Nephron (organoid): ENCODE measurements at regions not wholly inside any gene's neighbourhood (a gene's known extent, or its start where the extent isn't known, plus 50 kb on each side); places are given as distances from the start of the nearest gene placed in this dataset.

Experiments
- H3K27ac Mint-ChIP-seq, 3 experiments: 2 replicates each; pipeline ENCODE4 v1.8.0; 2020; ENCODE audit warnings: mixed read lengths in 3 of 3, mild to moderate bottlenecking in 2 of 3, moderate library complexity in 1 of 3
- H3K27me3 Mint-ChIP-seq: 2 replicates; pipeline ENCODE4 v1.8.0; 2021; ENCODE audit warnings: low read depth, mild to moderate bottlenecking, moderate library complexity, mixed read lengths
- H3K36me3 Mint-ChIP-seq: 2 replicates; pipeline ENCODE4 v1.8.0; 2020; ENCODE audit warnings: low read depth, mixed read lengths
- H3K4me1 Mint-ChIP-seq: 2 replicates; pipeline ENCODE4 v1.8.0; 2020; ENCODE audit warnings: mixed read lengths
- H3K4me3 Mint-ChIP-seq, 3 experiments: 2 replicates each; pipeline ENCODE4 v1.8.0; 2020; ENCODE audit warnings: mild to moderate bottlenecking in 3 of 3, mixed read lengths in 3 of 3, moderate library complexity in 2 of 3
- H3K9me3 Mint-ChIP-seq: 2 replicates; pipeline ENCODE4 v1.8.0; 2020; ENCODE audit warnings: mixed read lengths
- CTCF ChIP-seq, 3 experiments: fragments of 200-600 bp; sonication (generic); IDR thresholded peaks; one replicate each; pipeline ENCODE4 v1.5.0; 2021; ENCODE audit warnings: antibody characterized with exemption in 3 of 3; ENCODE audit not compliant: unreplicated experiment in 3 of 3

DNA sequence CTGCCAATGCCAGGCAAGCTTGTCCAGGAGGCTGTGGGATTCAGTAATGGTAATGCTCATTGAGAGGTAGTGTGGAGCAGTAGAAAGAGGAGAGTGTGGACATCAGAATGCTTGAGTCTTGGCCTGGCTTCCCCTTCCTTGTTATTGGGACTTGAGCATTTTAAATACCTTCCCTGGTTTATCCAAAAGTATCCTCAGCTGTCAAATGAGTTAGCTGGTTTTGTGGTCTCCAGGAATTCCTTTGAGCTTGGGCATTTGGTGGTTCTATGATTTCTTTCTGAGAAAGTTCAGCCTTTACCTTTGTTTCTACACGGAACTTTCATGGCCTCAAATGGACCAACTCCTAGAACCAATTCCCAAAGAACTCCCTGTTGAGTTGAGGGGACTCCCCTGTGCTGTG lies 264.3 kb downstream of the PTEN start:
- Mint-ChIP-seq H3K4me3 (no peak overlapping the region), H3K27me3 (no peaks in the 10 kb centered on the region), H3K27ac (no peak overlapping the region), H3K9me3 (peaks cover 2% of the 10 kb centered on the region), H3K36me3 (no peaks in the 10 kb centered on the region), H3K4me1 (peaks cover 7% of the 10 kb centered on the region)
- no peak for TF ChIP-seq CTCF (IDR thresholded peaks at IDR 0.05; ENCODE audit: unreplicated experiment in 3 of 3)

DNA sequence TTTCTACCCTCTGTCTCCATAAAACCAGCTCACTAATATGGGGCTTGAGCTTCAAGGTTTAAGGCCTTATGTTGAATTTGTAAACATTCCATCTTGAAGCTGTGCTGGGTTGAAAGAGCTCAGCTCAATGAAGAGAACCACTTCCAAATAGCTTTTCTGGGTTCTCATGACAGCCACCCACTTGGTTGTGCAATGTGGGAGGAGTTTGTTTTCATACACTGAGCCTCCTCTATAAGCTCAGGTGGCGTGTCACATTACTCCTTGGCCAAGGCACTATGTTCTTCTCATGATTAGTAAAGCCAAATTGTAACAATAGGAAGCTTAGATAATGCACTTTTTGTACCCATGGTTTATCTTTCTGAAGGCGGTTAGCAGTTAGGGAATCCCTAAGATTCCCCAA lies 265.6 kb downstream of the PTEN start:
- Mint-ChIP-seq H3K4me1 (peaks cover 7% of the 10 kb centered on the region), H3K27ac (no peak overlapping the region), H3K36me3 (no peaks in the 10 kb centered on the region), H3K27me3 (no peaks in the 10 kb centered on the region), H3K4me3 (no peak overlapping the region), H3K9me3 (peaks cover 2% of the 10 kb centered on the region)
- TF ChIP-seq CTCF (IDR thresholded peaks at IDR 0.05; ENCODE audit: unreplicated experiment in 3 of 3) = no peak

GRCh38 chr10:88130912-88131311 lies 267.5 kb downstream of the PTEN start:
- H3K9me3 Mint-ChIP-seq = peaks cover 2% of the 10 kb centered on the region
- H3K4me3 Mint-ChIP-seq = no peak overlapping the region
- H3K36me3 Mint-ChIP-seq = no peaks in the 10 kb centered on the region
- no peak for TF ChIP-seq CTCF (IDR thresholded peaks at IDR 0.05; ENCODE audit: unreplicated experiment in 3 of 3)
- H3K27ac Mint-ChIP-seq = no peak overlapping the region
- peaks cover 7% of the 10 kb centered on the region for H3K4me1 Mint-ChIP-seq
- H3K27me3 Mint-ChIP-seq = no peaks in the 10 kb centered on the region

- Mint-ChIP-seq H3K9me3 (peaks cover 2% of the 10 kb centered on the region), H3K4me3 (peak overlapping the region in 1 of 3 experiments; percentile 16), H3K27ac (peak overlapping the region in 1 of 3 experiments; percentile 71), H3K4me1 (peaks cover 7% of the 10 kb centered on the region), H3K27me3 (no peaks in the 10 kb centered on the region), H3K36me3 (no peaks in the 10 kb centered on the region)
- TF ChIP-seq CTCF (IDR thresholded peaks at IDR 0.05; ENCODE audit: unreplicated experiment in 3 of 3) = no peak
These were observed 268.2 kb downstream of the PTEN start for GRCh38 chr10:88131511-88132139.

GRCh38 chr10:88136712-88137111 lies 273.3 kb downstream of the PTEN start:
- no peaks in the 10 kb centered on the region for H3K36me3 Mint-ChIP-seq

More at GRCh38 chr10:88136712-88137111, 273.3 kb downstream of the PTEN start:
- Mint-ChIP-seq H3K4me3 (no peak overlapping the region), H3K9me3 (no peaks in the 10 kb centered on the region), H3K27ac (peak overlapping the region in 1 of 3 experiments; percentile 41), H3K4me1 (peaks cover 6% of the 10 kb centered on the region), H3K27me3 (no peaks in the 10 kb centered on the region)
- no peak for TF ChIP-seq CTCF (IDR thresholded peaks at IDR 0.05; ENCODE audit: unreplicated experiment in 3 of 3)
